GM18858 (cell line): ENCODE measurements at regions not wholly inside any gene's neighbourhood (a gene's known extent, or its start where the extent isn't known, plus 50 kb on each side); places are given as distances from the start of the nearest gene placed in this dataset.
"Not testable (repeated sequence)": the region's sequence is repeated elsewhere in the genome, so short reads cannot be mapped to it uniquely, and the experiment has no call there.

ENCODE experiments used
- ATAC-seq: cut with Tn5 transposase; IDR thresholded peaks from one replicate; pipeline ENCODE4 v1.9.1; 2021; ENCODE audit not compliant: unreplicated experiment

DNA sequence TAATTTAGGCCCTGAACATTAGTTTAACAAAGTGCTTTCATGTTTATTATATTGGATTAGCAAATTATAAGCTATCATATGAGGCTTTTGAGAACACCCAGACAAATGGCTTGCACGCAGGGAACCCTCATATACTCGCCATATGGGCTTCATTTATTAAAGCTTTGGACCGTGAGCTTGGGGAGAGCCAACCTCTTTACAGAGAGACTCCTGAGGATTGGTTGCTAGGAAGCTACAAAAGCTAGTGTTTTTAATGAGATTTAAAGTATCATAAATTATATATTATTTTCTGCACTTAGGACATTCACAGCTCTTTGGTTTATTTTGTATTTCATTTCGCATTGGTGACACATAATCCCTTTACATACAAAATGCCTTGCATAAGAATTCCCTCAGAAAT, 193.8 kb upstream of the TOX3 start:
- no peak for ATAC-seq

DNA sequence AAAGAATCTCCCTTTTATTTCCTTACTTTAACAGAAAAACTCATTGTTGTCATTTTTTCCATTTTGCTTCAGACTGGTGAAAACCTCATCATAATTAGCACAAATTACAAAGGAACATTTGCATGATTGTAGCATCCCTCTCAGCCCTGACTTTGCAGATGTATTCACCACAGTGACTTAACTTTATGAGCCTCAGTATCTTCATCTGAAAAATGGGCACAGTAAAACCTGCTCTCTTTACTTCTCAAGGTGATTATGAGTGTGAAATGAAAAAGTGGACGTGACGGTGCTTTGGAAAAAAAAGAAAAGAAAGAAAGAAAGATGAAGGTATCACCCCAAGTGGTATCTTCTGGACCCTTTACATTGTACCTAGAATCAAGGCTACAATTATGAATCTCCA, 193.4 kb upstream of the TOX3 start:
- ATAC-seq, result no peak

- ATAC-seq, result not testable (repeated sequence)
Observed at GRCh38 chr16:52738992-52739391, 192.0 kb upstream of the TOX3 start.

DNA sequence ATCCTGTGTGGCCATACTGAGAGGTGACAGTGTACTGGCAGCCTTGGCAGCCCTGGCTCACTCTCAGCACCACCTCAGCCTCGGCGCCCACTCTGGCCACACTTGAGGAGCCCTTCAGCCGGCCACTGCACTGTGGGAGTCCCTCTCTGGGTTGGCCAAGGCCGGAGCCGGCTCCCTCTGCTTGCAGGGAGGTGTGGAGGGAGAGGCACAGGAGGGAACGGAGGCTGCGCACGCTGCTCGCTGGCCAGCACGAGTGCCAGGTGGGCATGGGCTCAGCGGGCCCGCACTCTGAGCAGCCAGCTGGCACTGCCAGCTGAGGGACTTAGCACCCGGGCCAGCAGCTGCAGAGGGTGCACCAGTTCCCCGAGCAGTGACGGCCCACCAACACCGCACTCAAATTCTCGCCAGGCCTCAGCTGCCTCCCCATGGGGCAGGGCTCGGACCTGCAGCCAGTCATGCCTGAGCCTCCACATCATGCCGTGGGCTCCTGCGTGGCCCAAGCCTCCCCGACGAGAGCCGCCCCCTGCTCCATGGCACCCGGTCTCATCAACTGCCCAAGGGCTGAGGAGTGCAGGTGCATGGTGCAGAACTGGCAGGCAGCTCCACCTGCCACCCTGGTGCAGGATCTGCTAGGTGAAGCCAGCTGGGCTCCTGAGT, 184.4 kb upstream of the TOX3 start:
- no peak for ATAC-seq

GRCh38 chr16:52729731-52730130, 182.8 kb upstream of the TOX3 start:
- ATAC-seq, result no peak

- ATAC-seq, result no peak
Observed at GRCh38 chr16:52727849-52728248, 180.9 kb upstream of the TOX3 start.

DNA sequence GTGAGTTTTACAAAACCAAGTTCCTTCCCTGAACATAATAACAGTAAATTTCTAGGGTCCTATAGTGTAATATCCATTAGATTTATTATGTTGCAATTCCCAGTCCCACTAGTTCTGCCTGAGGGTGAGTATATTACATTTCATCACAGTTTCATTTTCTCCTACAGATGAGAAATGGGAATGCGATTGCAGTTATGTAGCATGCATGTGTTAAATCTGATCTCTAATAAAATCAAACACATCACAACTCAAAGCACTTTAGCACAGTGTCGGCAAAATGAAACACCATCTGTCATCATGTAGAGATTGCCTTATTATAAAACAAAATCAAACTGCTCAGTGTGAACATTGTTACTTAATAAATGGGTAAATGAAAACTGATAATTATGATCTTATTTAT, 180.5 kb upstream of the TOX3 start:
- no peak for ATAC-seq

- no peak for ATAC-seq
Observed at GRCh38 chr16:52725461-52725860, 178.5 kb upstream of the TOX3 start.

DNA sequence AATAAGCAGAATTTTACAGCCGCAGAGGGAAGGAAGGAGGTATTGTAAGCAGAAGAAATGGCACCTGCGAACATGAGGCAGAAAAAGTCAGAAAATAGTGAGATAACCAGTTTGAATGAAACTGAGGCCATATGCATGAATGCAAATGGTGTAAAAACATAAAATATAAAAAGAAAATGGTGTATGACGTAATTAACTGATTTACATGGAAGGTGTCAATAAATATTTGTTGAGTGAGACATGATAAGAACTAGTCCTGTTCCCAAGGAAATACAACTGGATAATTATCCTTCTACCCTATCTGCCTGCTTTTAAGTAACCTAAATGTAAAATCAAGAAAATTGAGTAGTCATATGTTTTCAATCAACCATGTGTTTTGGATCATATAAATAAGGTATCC, 178.1 kb upstream of the TOX3 start:
- no peak for ATAC-seq

GRCh38 chr16:52721331-52721730, 174.4 kb upstream of the TOX3 start:
- ATAC-seq, result no peak

- ATAC-seq, result no peak
Observed at GRCh38 chr16:52718046-52718445, 171.1 kb upstream of the TOX3 start.

DNA sequence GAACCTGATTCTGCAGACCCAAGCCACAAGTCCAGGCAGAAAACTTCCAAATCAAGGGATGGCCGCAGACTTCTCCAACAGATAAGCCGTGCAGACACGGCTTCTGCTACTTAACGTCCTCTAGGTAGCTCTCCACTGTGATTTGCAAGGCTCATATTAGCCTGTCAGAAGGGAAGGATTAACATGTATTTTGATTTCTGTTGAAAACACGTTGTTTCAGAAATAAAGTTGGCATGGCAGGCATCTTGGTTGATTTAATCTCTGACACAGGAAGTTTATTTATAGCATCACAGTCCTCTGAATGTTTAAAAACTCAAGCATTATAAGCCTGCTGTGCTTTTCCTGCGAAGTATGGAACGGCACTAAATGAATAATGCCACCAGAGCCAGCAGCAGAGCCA, 166.8 kb upstream of the TOX3 start:
- no peak for ATAC-seq

GRCh38 chr16:52709306-52709705, 162.4 kb upstream of the TOX3 start:
- no peak for ATAC-seq

DNA sequence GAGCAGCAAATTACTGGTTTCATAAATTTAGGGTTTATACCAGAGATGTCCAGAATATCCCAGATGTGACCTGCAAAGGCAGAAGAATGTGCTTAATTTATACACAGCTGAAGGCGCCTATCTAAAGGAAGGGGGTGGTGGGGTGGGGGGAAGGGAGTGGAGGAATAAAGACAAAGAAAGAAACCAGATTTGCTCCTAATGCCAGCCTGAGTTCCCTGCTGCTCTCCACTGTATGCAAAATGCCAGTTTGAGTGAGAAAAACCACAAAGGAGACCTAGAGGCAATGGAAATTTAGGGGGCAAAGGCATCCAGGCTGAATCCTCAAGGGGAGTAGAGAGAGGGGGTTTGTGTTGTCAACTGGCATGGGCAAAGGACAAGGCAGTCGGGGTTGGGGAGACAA, 161.5 kb upstream of the TOX3 start:
- ATAC-seq, result no peak

DNA sequence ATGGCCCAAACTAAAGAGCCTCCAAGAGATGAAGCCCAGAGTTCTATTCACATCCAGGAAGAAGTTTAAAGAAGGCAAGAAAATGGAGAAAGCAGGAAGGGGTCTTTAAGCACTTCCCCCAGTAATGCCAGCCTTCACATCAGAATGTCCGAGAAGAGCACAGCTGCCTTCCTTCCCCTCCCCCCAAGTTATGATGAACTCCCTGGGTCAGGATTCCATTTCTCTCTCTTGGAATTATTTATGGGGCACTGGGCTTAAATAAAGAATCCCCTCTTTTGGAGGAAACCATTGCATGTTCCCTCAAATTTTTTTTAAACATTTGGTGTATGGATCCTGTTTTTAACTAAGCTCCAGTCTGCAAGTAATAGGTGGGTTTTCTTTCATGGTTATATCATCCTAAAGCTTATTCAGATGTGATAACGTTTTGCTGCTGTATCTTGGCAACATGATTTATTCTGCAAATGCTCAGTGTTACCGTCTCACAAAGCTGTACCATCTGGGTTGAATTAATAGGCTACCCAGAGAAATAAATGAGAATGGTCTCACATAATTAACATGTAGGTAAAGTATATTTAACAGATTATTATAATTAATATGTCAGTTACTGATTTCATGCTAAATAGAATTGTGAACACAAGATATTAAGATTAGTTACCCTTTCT, 160.9 kb upstream of the TOX3 start:
- ATAC-seq, result no peak

DNA sequence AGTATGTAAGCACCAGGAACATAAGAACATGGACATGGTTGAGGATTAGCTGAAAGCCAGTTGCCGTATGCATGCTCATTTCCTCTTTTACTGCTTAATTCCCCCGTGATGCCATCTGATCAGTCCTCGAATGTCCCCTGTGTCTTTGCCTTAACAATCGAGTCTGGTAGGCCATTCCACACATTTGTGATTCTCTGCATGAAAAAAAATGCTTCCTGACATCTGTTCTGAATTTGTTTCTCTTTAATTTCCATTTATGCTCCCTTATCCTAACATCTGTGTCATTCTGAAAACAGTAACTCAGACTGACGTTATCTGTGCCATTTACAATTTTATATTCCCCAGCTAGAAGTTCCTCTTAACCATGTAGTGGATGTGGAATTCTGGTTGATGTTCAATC, 158.2 kb upstream of the TOX3 start:
- ATAC-seq, result no peak

DNA sequence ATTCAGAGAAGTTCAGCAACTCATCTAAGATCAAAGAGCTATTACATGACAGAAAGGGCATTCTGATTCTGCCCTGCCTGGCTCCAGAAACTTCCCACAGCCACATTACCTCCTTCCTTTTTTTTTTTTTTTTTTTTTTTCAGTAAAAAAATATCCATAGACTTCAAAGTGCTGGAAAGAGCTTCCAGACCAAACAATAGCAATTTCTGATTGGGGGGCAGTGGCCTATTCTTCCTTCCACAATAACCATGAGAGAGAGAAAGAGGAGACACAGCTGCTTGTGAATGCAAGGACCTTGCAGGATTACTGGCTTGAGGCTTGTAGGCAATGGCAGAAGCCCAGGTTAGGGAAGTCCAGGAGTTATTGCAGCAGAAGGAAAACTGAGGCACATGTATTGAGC, 151.0 kb upstream of the TOX3 start:
- no peak for ATAC-seq

DNA sequence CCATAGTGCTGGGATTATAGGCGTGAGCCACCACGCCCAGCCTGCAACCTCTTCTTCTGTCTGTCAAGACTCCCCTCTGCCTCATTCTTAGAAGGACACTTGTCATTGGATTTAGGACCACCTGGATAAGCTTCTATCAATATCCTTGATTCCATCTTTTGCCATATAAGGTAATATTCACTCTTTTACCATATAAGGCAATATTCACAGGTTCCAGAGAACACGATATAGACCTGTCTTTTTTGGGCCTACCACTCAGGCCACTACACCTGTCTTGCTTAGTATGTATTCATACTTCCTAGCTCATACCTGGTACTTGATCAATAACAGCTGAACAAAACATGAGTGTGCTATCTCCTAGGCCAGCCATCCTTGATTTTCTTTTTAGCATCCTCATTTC, 149.2 kb upstream of the TOX3 start:
- no peak for ATAC-seq

DNA sequence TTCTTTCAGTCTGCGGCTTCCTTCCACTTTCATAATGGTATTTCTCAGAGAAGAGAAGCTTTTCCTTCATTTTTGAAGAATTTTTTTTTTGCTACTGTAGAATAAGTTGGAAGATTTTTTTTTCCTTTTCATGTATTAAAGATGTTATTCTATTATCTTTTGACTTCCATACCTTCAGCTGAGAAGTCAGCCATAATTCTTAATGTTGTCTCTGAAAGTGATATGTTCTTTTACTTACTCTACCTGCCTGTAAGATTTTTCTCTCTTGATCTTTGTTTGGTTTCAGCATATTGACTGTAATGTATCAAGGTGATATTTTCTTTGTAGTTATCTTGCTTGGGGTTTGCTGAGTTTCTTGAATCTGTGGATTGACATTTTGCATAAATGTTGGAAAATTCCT, 143.5 kb upstream of the TOX3 start:
- ATAC-seq, result no peak

DNA sequence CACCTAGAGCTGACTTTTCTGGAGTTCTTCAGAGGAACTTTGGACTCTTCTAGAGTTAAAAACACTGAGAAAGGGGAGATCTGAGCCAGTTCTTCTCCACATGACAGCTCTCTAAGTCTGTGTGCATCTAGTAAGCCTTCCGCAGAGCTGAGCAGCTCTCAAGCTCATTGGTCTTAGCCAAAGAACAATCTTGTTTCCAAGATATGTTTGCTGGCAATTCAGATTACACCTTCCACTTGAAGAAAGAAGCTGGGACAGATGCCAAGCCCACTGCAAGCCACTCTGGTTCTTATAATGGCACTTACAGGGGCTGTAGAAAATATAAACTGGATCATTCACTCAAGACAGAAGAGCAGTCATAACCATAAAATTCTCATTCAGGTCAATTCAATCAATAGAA, 134.1 kb upstream of the TOX3 start:
- ATAC-seq, result no peak

DNA sequence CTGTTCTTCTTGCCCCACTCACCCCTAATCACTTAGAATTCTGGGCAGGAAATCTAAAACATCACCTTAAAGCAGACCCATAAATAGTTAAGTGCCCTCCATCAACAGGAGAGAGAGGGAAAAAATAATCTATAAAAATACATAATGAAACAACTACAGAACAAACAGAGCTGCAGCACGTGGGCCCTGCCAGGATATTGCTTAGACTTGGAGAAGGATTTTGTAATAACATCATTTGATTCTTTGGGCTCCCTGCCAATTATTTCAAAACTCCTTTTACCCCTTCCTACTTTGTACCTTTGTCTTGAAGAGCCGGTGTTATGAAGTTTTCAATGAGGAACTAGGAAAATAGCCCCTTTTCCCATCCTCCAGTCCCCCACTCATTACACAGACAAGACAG, 130.6 kb upstream of the TOX3 start:
- no peak for ATAC-seq

DNA sequence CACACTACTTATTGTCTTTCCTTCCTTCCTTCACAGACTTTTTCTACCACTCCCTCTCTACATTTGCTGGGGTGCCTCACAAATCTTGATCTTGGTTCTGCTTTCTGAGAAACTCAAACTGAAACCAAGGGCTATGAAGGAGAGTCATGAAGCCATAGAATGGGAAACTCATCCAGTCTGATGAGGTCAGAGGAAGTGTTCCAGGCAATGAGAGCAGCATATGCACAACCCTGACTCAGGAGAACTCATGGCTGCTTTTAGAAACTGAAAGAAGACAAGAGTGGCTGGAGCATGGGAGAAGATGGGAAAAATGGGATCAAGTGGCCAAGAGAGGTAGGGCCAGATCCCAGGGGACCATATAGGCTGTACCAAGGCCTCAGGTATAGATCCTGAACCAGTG, 130.0 kb upstream of the TOX3 start:
- ATAC-seq, result no peak

DNA sequence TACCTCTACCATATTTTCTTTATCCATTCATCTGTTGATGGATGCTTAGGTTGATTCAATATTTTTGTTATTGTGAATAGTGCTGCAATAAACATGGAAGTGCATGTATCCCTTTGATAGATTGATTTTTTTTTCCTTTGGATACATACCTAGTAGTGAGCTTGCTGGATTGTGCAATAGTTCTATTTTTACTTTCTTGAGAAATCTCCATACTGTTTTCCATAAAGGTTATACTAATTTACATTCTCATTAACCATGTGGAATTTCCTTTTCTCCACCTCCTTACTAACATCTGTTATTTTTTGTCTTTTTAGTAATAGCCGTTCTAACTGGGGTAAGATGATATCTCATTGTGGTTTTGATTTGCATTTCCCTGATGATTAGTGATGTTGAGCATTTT, 124.6 kb upstream of the TOX3 start:
- no peak for ATAC-seq
